GM13977 (cell line): ENCODE measurements at regions not wholly inside any gene's neighbourhood (a gene's known extent, or its start where the extent isn't known, plus 50 kb on each side); places are given as distances from the start of the nearest gene placed in this dataset.

Source experiments
- DNase-seq: peaks from one replicate; pipeline ENCODE4 v3.0.0; 2012; ENCODE audit warnings: low spot score
- in situ Hi-C: fragments of 300-500 bp; cut with MboI; formaldehyde crosslinking; loops from one replicate; pipeline ENCODE4 v1.12.0; 2022; ENCODE audit warnings: low sequenced_read_pairs, low pct_unique_long_range_greater_than_20kb, mixed read lengths, inconsistent platforms; ENCODE audit not compliant: unreplicated experiment
- TF ChIP-seq, protein P1 (sequence below): IDR thresholded peaks from 2 replicates; pipeline ENCODE4 v1.5.1; 2012; ENCODE audit warnings: mild to moderate bottlenecking, control low read depth; ENCODE audit not compliant: insufficient read depth; ENCODE audit errors: extremely low read depth, missing control alignments

DNA sequence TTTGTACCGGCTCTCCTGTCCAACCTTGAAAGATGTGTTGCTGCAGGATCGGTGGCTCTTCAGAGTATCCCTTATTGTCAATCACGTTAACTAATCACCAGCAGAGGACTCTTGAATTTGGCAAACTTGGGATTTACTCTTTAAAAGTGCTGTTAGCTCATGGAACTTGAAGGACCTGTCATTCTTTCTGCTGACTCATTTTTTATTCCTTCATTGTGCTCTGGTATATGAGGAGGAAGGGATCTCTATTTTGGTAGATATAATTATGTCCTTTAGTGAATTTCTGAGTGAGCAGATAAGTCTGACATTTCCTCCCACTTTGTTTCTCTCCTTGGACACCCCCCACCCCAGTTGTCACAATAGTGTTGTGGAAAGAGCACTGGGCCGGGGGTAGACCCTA lies 175.1 kb upstream of the HDAC9 start:
- no peak for DNase-seq
- TF ChIP-seq, protein P1, sequence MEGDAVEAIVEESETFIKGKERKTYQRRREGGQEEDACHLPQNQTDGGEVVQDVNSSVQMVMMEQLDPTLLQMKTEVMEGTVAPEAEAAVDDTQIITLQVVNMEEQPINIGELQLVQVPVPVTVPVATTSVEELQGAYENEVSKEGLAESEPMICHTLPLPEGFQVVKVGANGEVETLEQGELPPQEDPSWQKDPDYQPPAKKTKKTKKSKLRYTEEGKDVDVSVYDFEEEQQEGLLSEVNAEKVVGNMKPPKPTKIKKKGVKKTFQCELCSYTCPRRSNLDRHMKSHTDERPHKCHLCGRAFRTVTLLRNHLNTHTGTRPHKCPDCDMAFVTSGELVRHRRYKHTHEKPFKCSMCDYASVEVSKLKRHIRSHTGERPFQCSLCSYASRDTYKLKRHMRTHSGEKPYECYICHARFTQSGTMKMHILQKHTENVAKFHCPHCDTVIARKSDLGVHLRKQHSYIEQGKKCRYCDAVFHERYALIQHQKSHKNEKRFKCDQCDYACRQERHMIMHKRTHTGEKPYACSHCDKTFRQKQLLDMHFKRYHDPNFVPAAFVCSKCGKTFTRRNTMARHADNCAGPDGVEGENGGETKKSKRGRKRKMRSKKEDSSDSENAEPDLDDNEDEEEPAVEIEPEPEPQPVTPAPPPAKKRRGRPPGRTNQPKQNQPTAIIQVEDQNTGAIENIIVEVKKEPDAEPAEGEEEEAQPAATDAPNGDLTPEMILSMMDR: no peak
- in situ Hi-C loops: loop anchor here (25.0 kb wide), 1 partner anchor 258 kb away; no protein-coding TSS in a partner anchor

DNA sequence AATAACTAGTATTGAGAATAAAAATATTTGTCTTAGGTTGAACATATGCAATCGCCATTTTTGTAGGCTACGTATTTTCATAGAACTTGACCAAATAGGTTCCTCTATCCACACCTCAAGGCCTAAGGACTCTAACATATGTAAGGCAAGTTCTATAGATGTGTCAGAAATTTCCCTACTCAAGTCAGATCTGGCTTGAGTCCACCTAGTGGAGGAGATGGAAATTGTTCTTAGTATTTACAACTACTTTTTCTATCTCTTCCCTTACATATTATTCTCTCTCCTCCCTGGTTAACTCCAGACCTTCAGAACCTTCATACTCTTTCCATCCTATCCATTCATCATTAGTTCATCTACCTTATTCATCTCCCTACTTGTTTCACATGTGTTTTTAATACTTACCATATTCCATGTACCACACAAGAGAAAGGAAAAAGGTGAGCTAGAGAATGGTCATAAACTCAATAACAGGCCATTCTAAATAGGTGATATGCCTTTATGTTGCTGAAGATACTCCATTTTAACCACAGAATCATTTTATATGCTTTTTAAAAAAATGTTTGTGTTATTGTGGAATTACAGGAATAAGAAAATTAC lies 174.5 kb upstream of the HDAC9 start:
- in situ Hi-C loops: loop anchor here (25.0 kb wide), 1 partner anchor 259 kb away; no protein-coding TSS in a partner anchor
- TF ChIP-seq, protein P1: peak; percentile 58
- peak; percentile 27 for DNase-seq

DNA sequence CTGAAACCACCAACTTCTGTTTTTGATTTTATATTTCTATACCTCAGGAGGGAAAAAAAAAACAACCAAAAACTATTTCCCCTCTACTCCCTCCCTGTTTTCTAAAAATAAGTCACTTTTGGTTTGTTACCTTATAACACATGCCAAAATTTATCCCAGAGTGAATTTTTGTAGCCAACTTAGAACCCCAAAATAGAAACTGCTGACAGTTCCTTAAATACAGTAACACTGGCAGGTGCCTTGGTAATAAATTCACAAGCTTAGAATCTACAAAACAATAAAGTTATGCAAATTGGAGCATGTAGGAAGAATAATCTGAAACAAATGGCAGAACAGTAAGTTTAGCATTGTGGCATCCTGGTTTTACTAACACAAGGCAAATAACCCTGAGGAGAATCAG lies 165.0 kb upstream of the HDAC9 start:
- no peak for DNase-seq
- in situ Hi-C loops: loop anchor here (25.0 kb wide), 1 partner anchor 618 kb away; no protein-coding TSS in a partner anchor
- TF ChIP-seq, protein P1: no peak

DNA sequence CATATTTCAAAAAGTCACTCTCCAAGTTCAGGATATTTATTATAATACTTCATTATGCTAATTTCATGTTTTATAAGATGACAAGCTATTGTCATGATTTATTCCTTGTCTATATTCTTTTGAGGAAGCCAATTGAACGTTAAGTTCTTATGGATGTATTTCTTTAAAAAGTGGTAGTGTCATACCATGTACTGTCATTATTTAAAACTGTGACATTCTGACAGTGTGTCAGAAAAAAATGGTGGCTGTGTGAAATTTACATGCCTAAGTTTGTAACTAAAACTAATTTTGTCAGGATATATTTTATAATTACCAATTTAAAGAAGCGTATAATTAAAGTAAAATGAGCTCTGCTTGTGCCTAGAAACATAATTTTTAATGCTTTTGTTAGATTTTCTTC lies 158.9 kb upstream of the HDAC9 start:
- in situ Hi-C loops: loop anchor here (25.0 kb wide), 1 partner anchor 624 kb away; no protein-coding TSS in a partner anchor
- no peak for DNase-seq

DNA sequence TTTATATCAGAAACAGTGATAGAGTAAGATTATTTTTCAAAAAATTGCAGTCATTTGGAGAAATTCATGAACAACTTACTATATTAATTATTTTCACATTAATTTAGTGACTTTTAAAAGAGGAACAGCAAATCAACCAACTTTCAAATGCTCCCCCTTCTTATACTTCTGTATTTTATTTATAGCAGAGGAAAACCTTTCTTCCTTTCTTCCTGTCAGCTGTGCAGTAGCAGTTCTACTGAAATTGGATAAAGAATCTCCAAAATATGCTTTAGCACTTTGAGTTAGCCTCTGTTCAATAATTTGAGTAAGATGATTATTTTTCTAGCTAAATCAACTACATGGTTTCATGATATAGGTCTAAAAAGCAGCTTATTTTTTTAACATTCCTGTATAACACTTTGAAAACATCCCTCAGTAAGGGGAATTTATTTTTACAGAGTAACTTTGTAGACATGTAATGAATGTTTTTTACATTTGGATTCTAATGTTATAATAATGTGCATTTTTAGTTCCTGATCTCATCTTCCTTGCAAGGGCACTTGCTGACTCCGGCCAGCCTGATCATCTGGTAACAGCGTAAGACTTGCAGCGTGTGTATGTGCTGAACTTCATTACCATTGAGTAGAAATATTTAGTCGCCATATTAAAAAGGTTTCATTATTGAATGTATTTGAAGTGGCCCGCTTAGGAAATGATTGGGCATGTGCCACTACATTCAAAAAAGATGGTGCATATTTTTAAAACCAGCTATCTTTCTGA lies 158.3 kb upstream of the HDAC9 start:
- DNase-seq: no peak
- in situ Hi-C loops: loop anchor here (25.0 kb wide), 1 partner anchor 625 kb away; no protein-coding TSS in a partner anchor

More for the DNA sequence above, 158.9 kb upstream of the HDAC9 start:
- TF ChIP-seq, protein P1: no peak

DNA sequence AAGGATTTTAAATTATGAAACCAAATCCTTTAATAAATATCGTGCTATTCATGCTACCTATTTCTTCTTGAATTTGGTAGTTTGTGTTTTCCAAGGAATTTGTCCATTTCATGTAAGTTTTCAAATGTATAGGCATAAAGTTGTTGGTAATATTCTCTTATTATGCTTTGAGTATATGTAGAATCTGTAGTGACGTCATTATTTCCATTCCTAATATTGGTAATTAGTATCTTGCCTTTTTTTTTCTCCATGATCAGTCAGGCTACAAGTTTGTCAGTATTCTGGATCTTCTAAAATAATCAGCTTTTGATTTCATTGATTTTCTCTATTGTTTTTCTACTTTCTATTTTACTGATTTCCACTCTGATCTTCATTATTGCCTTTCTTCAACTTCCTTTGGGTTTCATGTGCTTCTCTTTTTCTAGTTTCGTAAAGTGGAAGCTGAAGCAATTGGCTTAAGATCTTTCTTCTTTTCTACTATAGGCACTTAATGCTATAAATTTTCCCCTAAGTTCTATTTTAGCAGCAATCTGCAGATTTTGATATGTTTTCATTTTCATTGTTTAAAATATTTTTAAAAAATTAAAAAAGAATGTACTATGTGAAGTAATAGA lies 156.5 kb upstream of the HDAC9 start:
- in situ Hi-C loops: loop anchor here (25.0 kb wide), 1 partner anchor 627 kb away; no protein-coding TSS in a partner anchor
- TF ChIP-seq, protein P1: no peak
- no peak for DNase-seq

More for the DNA sequence above, 158.3 kb upstream of the HDAC9 start:
- TF ChIP-seq, protein P1: no peak
